Smooth muscle cell (in vitro differentiated cells): ENCODE measurements at regions not wholly inside any gene's neighbourhood (a gene's known extent, or its start where the extent isn't known, plus 50 kb on each side); places are given as distances from the start of the nearest gene placed in this dataset.

Source experiments
- DNase-seq: peaks from one replicate; lab custom pipeline; 2025; ENCODE audit not compliant: unreplicated experiment; lab: John Stamatoyannopoulos, UW
- H2AFZ ChIP-seq: fragments of 200-600 bp; sonication (generic); 2 replicates; pipeline ENCODE4 v1.6.0; 2016; ENCODE audit warnings: antibody characterized with exemption, low read depth, mild to moderate bottlenecking
- H3F3A ChIP-seq: fragments of 200-600 bp; sonication (generic); 2 replicates; pipeline ENCODE4 v1.6.0; 2017; ENCODE audit warnings: antibody characterized with exemption, low read depth
- H3K27ac ChIP-seq: fragments of 200-600 bp; sonication (generic); 2 replicates; pipeline ENCODE4 v1.5.1; 2016; ENCODE audit warnings: low read depth, mild to moderate bottlenecking
- H3K27me3 ChIP-seq: fragments of 200-600 bp; sonication (generic); 2 replicates; pipeline ENCODE4 v1.6.1; 2016; ENCODE audit warnings: low read depth, mild to moderate bottlenecking
- H3K36me3 ChIP-seq: fragments of 200-600 bp; sonication (generic); 2 replicates; pipeline ENCODE4 v1.5.1; 2016; ENCODE audit warnings: low read depth
- H3K4me1 ChIP-seq: fragments of 200-600 bp; sonication (generic); 2 replicates; pipeline ENCODE4 v1.5.1; 2016; ENCODE audit warnings: low read depth
- H3K4me2 ChIP-seq: fragments of 200-600 bp; sonication (generic); 2 replicates; pipeline ENCODE4 v1.6.0; 2016; ENCODE audit warnings: mild to moderate bottlenecking
- H3K4me3 ChIP-seq: fragments of 200-600 bp; sonication (generic); 2 replicates; pipeline ENCODE4 v1.5.1; 2016; ENCODE audit warnings: mild to moderate bottlenecking
- H3K79me2 ChIP-seq: fragments of 200-600 bp; sonication (generic); 2 replicates; pipeline ENCODE4 v1.6.0; 2016; ENCODE audit warnings: low read depth, mild to moderate bottlenecking
- H3K9ac ChIP-seq: fragments of 200-600 bp; sonication (generic); 2 replicates; pipeline ENCODE4 v1.6.0; 2016; ENCODE audit warnings: low read depth
- H3K9me3 ChIP-seq: fragments of 200-600 bp; sonication (generic); replicated peaks from 2 replicates; pipeline ENCODE4 v1.5.1; 2016; ENCODE audit warnings: low read depth
- H4K20me1 ChIP-seq: fragments of 200-600 bp; sonication (generic); 2 replicates; pipeline ENCODE4 v1.6.0; 2016; ENCODE audit warnings: low read depth
- WGBS: methylation state at CpG from one replicate; pipeline ENCODE4 v1.1.7; 2016; ENCODE audit warnings: low lambda C conversion rate; 5-methylcytosine and 5-hydroxymethylcytosine counted together
- TF ChIP-seq, protein P1 (sequence below): fragments of 200-600 bp; sonication (generic); IDR thresholded peaks from 2 replicates; pipeline ENCODE4 v1.5.1; 2017; ENCODE audit warnings: borderline replicate concordance, mild to moderate bottlenecking, antibody characterized with exemption; ENCODE audit not compliant: insufficient read depth, poor library complexity, severe bottlenecking

GRCh38 chr10:105967256-105967655 is 1197.2 kb downstream of the SORCS1 start:
- Histone ChIP-seq H3K27me3 (no peaks in the 10 kb centered on the region), H3K4me3 (no peak overlapping the region), H4K20me1 (no peaks in the 10 kb centered on the region), H3K4me1 (peaks cover 3% of the 10 kb centered on the region), H3K27ac (no peak overlapping the region), H3F3A (no peaks in the 10 kb centered on the region), H3K9me3 (no peaks in the 10 kb centered on the region), H3K36me3 (no peaks in the 10 kb centered on the region), H3K79me2 (no peaks in the 10 kb centered on the region), H2AFZ (no peak overlapping the region), H3K9ac (no peak overlapping the region), H3K4me2 (no peak overlapping the region)
- WGBS: 85% methylated on average over 1 of the region's 1 CpG
- no peak for DNase-seq
- TF ChIP-seq, protein P1, sequence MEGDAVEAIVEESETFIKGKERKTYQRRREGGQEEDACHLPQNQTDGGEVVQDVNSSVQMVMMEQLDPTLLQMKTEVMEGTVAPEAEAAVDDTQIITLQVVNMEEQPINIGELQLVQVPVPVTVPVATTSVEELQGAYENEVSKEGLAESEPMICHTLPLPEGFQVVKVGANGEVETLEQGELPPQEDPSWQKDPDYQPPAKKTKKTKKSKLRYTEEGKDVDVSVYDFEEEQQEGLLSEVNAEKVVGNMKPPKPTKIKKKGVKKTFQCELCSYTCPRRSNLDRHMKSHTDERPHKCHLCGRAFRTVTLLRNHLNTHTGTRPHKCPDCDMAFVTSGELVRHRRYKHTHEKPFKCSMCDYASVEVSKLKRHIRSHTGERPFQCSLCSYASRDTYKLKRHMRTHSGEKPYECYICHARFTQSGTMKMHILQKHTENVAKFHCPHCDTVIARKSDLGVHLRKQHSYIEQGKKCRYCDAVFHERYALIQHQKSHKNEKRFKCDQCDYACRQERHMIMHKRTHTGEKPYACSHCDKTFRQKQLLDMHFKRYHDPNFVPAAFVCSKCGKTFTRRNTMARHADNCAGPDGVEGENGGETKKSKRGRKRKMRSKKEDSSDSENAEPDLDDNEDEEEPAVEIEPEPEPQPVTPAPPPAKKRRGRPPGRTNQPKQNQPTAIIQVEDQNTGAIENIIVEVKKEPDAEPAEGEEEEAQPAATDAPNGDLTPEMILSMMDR: no peak

DNA sequence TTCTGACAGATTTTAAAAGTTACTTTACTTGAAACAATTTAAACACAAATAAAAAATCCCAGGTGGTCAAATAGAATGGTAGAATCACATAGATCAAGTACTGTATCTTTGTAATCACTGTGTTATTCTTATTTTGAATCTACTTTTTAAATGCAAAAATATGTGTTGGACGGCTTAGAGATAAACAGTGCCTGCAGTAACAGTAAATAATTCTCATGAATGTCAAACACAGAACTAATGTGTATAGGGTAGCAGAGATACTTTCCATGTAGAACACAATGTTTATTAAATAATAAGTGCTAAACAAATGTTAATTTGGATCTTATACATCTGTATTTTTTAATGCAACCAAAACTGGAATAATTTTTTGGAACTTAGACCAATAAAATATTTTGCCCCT is 1199.4 kb downstream of the SORCS1 start:
- no peaks in the 10 kb centered on the region for H3K27me3 ChIP-seq
- H3F3A ChIP-seq: no peaks in the 10 kb centered on the region
- no peak overlapping the region for H2AFZ ChIP-seq
- H3K4me3 ChIP-seq: no peak overlapping the region
- H3K4me2 ChIP-seq: no peak overlapping the region
- H3K4me1 ChIP-seq: peaks cover 3% of the 10 kb centered on the region
- no peaks in the 10 kb centered on the region for H3K36me3 ChIP-seq
- H3K27ac ChIP-seq: no peak overlapping the region
- no peak overlapping the region for H3K9ac ChIP-seq
- TF ChIP-seq, protein P1: no peak
- no peaks in the 10 kb centered on the region for H4K20me1 ChIP-seq
- no peaks in the 10 kb centered on the region for H3K79me2 ChIP-seq
- no peaks in the 10 kb centered on the region for H3K9me3 ChIP-seq
- DNase-seq: no peak
- 89% methylated on average over 1 of the region's 1 CpG for WGBS

DNA sequence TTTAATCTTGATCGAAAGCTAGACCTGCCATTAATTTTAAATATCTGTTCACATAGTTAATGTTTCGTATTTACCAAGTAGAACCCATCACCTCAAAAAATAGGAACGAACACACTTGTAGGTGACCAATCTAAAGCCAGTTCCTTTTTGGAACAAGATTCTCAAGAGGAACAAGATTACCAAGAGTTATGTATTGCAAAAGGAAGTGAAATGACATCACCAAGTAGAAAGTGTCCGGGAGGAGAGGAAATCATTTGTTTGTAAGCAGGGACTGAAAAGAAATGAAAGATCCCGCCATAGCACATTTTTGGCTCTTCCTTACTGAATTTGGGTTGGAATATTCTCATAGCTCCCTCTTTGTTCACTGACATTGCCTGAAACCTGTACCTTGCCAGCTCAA is 1200.5 kb downstream of the SORCS1 start:
- 79% methylated on average over 5 of the region's 5 CpGs for WGBS
- no peak for DNase-seq

GRCh38 chr10:105963334-105963884 is 1201.1 kb downstream of the SORCS1 start:
- DNase-seq: no peak
- WGBS: 18% methylated on average over 1 of the region's 1 CpG
- H3K4me2 ChIP-seq: no peak overlapping the region
- H3K4me3 ChIP-seq: no peak overlapping the region
- H2AFZ ChIP-seq: no peak overlapping the region
- no peak overlapping the region for H3K9ac ChIP-seq
- H3K9me3 ChIP-seq: no peaks in the 10 kb centered on the region
- H4K20me1 ChIP-seq: no peaks in the 10 kb centered on the region
- no peaks in the 10 kb centered on the region for H3K27me3 ChIP-seq
- TF ChIP-seq, protein P1: no peak
- H3F3A ChIP-seq: no peaks in the 10 kb centered on the region
- no peak overlapping the region for H3K27ac ChIP-seq
- H3K36me3 ChIP-seq: no peaks in the 10 kb centered on the region
- no peaks in the 10 kb centered on the region for H3K79me2 ChIP-seq
- H3K4me1 ChIP-seq: peaks cover 3% of the 10 kb centered on the region

More for the DNA sequence above, 1200.5 kb downstream of the SORCS1 start:
- Histone ChIP-seq H2AFZ (no peak overlapping the region), H3K9ac (no peak overlapping the region), H3K4me3 (no peak overlapping the region), H3K27ac (no peak overlapping the region), H3K79me2 (no peaks in the 10 kb centered on the region), H3F3A (no peaks in the 10 kb centered on the region), H3K36me3 (no peaks in the 10 kb centered on the region), H3K27me3 (no peaks in the 10 kb centered on the region), H3K4me1 (peaks cover 3% of the 10 kb centered on the region), H4K20me1 (no peaks in the 10 kb centered on the region), H3K4me2 (no peak overlapping the region), H3K9me3 (no peaks in the 10 kb centered on the region)
- TF ChIP-seq, protein P1: no peak
